ENCODE measurements at regions not wholly inside any gene's neighbourhood (a gene's known extent, or its start where the extent isn't known, plus 50 kb on each side); places are given as distances from the start of the nearest gene placed in this dataset.

DNA sequence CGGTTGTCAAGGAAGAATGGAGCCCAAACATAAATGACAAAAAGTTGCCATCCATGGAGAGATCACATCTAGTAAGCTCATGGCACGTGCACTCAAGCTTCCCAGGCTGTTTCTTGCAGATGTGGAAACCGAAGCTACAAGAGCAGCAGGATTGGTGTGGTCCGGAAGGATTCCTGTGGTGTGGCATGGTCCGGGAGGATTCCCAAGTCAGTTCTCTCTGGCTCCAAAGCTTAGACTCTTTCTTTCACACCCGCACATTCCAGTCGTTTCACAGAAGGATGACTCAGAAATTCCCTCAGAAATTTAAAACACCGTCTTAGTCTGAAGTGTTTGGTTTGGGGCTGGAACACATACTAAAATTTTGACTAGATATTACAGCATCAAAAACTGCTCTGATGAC, 78.0 kb upstream of the DRD2 start:
- no peak for DNase-seq

DNA sequence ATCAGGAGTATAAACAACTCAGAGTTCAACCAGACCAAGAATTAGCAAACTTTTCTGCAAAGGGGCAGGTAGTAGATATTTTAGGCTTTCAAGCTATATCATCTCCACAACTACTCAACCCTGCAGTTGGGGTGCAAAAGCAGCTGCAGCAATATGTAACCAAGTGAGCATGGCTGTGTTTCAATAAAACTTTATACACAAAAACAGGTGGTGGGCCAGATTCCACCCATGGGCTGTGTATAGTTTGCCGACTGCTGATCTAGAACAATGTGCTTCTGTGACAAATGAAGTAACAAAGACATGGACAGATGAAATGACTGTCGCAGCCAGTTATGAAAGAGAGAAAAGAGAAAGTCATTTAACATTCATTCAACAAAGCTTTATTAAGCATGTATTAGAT, 77.1 kb upstream of the DRD2 start:
- DNase-seq = no peak

DNA sequence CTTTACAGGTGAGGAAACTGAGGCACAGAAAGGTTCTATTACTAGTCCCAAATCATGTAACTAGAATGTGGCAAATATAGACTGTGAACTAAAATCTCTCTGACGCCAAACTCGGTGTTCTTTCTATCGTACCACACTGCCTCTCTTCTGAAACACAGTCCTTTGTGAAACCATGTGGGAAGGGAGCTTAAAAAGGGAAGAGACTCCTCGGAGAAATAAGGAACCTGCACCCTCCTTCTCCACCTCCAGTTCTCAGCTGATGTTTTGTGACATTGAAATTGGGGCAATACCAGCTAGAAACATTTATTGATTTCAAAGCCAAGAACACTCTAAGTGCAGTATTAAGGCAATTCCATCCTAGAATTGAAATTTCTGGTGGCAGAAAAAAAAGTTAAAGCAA, 76.4 kb upstream of the DRD2 start:
- no peak for DNase-seq

DNA sequence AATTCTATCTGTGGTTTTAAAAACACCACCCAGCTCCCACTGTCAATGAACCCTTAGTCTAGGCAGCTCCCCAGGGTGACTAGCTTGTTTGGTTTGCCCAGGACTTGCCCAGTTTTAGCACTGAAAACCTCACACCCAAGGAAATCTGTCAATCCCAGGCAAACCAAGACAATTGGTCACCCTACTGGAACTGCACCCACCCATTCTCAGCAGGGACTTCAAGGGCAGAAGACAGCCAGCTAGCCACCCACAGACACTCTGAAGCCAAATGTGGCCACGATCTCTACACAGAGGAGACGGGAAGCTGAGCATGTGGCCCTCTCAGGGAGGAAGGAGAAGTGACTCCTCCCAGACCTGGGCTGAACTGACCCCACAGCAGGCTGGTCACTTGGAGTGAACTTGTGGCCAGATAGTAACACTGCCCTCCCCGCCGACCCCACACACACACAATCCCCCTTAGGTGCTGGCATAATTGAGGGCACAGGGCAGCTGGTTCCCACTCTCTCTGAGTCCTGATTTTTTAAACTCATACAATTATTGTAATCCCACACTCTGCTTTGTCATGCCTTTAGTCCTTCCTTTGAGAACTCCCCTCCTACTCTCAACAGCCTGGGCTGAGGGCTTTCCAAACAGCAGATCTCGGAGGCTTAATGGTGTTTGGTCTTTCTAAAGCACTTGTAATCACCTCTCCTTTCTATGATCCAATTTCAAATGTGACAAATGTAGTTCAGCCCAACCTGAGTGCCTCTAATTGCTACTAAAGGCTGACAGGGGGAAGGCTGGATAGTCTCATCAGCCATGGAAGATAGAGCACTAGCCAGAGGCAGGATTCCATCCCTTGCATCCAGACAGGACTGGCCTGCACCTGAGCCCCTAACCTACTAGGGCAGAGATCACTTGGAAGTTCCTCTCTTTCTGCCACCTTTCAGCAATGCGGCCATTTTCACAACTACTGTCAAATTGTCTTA, 74.7 kb upstream of the DRD2 start:
- DNase-seq = no peak

DNA sequence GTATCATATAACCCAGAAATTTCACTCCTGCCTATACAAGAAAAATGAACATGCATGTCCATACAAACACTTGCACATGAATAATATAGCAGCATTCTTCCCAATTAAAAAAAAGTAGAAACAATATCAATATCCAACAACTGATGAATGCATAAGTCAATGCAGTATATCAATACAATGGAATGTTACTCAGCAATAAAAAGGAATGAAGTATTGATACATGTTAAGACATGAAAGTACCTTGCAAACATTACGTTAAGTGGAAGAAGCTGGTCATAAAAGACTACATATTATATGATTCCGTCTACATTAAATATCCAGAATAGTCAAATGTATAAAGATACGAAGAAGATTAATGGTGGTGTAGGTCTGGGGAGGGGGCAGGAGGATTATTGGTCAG, 73.9 kb upstream of the DRD2 start:
- DNase-seq = no peak

DNA sequence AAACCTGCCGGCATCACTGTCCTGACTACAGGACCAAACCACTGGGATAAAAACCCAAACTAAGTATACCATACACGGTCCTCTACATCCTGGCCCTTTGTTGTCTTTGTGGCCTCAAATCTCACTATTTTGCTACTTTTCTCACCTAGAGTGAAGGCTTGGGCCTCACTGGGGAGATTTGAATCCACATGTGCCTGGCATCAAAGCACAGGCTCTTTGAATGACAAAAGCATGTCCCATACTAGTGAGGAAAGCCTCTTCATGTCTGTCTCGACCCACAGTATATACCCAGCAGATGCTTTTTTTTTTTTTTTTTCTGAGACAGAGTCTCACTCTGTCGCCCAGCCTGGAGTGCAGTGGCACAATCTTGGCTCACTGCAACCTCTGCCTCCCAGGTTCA, 72.5 kb upstream of the DRD2 start:
- no peak for DNase-seq

DNA sequence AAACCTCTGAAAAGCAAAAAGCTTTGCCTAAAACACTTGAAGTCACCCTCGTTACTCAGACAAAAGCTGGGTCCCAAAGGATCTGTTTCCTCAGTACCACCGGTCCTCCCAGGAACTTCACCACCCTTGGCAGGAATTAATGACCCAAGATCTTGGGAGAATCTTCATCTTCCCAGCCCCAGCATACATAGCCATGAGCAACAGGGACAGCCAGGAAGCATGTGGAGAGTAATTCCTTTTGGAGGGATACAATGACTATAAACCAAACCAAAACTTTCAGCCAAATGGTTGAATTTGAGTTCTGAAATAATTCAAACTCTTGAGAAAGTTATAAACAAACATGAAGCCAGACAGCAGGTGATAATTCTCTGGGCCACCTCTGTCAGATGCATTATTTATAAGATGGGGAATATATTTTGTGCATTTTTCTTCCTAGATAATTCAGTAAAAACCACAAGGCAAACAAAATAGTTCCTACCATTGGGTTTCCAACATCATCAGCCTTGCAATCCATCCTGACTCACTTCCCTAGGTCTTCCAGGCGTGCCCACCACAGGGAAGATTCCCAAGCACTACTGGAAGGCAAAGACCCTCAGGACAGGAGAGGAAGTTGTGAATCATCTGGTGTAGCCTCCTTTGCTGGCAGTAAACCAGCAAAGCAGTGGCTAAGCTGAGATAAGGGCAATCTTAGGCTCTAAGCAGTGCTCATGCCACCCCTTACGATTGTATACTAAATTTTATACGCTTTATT, 71.7 kb upstream of the DRD2 start:
- DNase-seq = no peak

DNA sequence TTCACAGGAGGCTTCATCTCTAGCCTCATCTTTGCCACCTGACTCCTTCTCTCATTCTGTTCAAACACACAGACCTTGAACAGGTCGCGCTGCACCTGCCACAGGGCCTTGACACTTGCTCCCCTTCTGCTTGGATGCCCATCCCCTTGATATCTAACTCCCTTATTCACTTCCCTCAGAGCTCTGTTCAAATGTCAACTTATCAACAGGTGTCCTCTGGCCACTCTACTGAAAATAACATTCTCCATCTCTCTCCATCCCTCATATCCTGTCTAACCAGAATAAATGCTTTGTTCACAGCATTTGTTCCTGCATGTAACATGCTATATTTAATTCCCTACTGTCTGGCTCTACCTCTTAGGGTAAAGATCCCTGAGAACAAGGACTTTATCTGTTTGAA, 67.2 kb upstream of the DRD2 start:
- DNase-seq = no peak

DNA sequence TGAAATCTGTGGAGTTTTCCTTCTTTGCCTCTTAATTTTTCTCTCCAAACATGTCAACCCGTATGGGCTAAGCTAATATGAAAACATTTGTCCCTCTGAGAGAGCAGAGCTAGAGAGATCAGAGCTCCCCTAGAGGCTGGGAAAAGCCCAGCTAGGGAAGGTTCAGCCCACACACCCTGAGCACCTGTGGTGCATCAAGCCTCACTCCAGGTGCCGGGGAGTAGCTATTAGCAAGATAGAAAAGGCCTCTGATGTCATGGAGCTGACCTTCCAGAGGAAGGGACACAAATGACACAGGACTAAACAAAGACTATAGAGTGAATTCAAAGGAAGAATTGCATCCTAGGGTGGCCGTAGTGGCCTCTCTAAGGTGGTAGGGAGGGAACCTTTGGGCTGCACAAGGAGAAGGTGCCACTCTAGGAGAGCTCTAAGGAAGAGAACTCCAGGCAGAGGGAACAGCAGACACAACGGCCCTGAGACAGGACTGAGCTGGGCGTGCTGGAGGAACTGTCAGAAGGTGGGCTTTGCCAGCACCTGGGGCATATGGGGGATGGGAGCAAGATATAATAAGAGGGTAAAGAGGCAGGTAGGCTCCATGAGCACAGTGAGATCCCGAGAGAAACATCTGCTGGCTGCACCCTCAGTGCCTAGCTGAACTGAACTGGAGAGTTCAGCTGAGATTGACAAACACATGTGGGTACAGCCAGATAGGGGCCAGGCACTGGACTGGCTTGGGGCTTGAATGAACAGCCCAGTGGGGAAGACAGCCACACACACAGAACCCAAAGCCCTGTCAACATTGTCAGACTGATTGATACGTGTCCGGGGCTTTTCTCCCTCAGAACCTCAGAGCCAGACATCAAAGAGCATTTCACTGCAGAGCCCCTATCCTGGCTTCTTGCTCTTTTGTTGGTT, 65.5 kb upstream of the DRD2 start:
- no peak for DNase-seq

DNA sequence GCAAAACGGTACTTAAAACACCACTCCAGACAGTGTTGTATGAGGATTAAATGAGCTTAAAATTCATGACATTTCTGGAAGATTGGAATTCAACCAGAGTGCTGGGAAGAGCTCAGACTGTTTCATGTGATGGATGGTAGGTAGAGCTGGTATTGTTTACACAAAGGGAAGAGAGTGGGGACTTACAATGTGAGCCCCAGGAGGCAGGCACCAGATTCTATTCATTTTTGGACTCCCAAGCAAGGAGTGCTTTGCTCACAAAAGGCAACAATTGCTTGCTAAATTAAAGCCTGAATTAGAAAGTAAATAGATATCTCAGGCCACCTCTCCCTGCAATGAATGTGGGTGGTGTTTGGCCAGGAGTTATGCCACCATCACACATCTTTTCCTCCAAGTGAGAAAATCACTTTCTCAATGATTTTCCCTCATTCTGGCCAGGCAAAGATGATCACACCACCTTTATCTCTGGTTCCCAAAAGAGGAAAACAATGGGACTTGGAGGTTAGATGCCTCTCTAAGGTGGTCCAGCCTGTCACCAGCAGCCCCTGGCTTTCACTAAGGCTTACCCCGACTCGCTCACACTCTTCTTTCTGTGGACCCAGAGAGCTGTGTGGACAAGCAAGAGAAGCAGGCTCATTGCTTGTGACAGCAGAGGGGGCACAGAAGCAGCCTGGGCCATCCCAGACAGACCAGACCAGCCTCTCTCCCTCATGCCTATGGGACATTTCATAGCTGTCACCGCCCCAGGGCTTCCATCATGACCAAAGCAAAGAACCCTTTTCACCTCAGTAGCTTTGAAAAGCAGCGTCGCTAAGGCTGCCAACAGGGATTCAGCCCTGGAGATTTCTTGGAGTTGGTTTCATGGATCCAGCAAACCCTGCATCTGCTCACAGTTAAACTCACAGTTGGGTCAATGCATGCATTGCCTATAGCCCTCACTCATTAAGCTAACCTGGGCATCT, 63.5 kb upstream of the DRD2 start:
- DNase-seq = no peak

DNA sequence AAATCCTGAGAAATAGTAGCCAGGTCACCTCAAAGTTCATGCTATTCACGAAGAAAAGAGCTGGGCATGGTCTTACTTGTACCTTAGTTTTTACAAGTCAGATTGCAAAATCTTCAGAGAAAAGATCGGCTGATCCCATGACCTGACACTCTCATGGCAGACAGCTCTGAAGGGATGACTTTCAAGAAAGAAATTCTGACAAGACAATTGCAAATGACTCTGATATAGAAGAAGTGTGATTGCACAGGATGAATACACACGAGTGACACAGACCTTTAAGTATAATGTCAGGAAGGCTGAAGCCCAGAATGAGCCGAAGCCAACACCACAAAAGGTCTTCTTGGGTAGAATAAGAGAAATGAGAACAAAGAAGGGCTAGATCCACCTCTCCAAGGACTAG, 59.4 kb upstream of the DRD2 start:
- no peak for DNase-seq

DNA sequence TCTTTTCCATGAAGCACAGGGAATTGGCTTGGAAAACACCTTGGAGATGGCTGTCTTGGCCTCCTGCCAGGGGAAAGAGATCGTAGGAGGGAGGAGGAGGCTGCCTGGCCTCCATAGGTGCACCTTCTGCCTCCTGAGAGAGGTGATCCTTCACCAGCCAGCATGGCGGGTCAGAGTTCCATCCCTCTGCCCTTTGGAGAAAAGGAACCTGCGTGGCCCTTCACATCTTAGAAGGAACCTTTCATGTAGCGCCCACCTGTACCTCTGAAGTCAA, 58.2 kb upstream of the DRD2 start:
- DNase-seq = no peak

DNA sequence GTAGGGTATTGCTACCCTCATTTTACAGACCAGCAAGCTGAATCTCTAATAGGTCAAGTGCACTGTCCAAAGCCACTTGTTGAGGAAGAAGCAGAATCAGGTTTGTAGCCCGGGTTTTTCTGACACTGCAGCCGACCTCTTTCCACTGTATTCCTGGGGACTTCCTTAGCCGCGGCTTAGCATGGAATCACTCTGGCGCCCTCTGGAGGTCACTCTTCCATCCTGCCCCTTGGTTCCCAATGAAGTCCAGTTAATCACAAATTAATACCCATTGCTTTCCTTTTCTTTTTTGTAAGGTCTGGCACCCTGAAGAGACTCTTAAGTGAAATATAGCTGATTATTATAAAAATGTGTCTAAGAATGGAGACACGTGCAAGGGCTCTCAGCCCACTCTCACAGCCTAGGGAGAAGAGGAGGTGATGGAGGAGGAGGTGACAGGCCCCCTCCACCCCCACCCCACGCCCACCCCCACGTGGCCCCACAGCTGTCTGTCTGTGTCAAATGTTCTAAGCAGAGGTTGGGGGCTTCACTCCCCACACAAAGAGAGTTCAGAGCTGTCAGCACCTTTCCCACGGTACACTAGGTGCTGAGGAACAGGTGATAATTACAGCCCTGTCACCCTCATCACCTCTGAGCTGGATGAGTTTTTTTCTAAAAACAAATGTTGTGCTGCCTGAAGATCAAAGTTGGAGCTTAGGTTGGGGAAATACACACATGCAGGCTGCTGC, 57.7 kb upstream of the DRD2 start:
- peak; percentile 39 to 42 for DNase-seq

DNA sequence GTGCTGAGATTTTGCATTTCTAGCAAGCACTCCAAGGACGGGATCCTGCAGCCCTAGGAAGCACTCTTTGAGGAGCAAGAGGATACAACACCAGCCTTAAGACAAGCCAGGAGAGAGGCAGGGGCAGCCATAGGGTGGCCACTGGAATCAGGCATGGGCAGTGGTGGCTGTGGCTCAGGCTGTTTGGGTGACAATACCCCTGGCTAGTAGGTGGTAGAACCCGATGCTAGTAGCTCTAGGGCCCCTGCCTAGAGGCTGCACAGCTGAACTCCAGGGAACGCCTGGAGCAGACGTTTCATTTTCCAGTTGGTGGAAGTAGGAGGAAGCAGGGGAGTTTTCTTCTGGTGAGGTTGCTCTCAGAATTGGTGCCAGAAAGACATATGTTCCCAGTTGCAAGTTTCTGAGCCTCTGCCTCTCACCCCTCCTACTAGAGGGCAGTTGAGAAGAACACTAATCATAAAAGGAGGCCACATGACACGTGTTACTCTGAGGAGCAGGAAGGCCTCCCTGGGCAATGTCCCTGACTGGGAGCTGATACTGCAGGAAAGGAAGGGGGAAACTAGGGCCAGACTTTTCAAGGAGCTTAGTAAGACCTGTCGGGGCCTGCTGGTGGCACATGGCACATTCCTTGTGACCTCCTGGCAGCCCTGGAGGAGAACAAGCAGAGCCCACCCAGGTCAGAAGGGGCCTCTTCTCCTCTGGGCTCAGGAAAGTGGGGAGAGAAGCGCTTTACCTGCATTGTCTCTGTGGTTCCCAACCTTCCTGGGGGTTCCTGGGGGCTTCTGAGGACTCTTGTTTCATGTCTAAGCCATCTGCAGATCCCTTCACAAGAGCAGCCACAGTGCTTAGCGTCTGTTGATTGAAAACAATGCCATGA, 56.6 kb upstream of the DRD2 start:
- DNase-seq = no peak

DNA sequence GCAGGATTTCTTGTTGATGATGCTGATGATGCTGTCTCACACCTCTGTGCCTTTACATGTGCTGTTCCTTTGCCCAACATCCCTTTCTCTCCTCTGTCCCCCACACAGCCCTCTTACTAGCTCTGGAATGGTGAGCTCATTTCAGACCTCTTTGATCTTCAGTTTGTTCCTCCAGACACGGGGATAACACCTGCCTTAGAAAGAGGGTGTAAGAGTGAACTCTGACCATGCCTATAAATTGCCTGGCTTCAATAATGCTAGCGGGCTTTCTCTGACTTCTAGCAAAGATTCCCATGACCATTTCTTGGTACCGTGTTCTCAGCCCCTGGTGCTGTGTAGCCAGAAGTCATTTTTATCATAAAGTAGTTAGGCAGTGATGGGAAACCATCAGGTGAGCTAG, 55.9 kb upstream of the DRD2 start:
- no peak for DNase-seq

DNA sequence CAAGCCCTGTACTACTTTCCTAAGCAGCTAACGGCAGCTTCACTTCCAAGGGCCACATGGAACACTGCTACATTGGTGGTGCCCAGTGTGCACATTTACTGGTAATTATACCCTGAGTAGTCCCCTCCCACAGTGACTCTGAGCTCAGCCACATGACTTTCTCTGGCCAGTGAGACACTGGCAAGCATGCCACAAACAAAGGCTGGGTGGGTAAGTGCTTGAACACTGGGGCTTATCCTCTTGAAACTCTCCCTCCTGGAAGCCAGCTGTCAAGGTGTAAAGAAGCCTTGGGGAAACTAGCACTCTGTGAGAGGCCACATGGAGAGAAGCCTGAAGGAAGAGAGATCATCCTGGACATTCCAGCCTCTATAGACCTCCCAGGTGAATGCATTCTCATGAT, 54.4 kb upstream of the DRD2 start:
- DNase-seq = no peak

DNA sequence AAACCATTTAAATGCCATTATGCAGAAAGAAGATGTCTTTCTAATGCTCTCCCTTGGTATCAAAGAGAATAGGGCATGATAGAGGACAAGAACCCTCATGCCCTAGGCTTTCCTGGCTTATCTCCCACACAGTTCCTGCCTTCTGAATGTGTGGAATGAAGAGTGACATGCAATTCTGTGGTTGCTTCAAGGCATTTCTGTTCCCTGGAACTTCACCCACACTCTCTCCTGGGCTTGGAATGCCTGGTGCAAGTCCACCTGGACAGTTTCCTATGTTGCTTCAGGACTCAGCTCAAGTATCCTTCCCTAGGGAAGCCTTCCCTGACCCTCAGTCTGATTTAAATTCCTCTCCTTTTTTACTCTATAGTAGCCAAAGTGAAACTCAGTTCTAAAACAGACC, 53.8 kb upstream of the DRD2 start:
- DNase-seq = no peak

DNA sequence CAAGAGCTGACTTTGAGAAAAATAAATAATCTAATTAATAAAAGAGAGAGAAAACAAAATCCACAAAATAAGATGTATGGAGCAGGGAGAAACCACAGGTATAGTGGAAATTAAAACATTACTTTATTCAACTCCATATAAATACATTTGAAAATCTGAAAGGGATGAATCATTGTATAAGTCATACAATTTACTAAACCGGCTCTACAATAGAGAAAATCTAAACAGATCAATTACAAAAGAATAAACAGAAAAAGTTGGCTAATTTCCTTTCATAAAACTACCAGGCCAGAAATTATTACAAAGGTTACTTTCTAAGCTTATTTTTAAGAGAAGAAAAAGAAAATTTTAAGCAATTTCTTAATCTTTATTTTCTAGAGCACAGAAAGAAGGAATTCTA, 51.3 kb upstream of the DRD2 start:
- DNase-seq = no peak
